Suprapubic skin (tissue), 4 donors: ENCODE measurements at regions not wholly inside any gene's neighbourhood (a gene's known extent, or its start where the extent isn't known, plus 50 kb on each side); places are given as distances from the start of the nearest gene placed in this dataset.
"Not testable (repeated sequence)": the region's sequence is repeated elsewhere in the genome, so short reads cannot be mapped to it uniquely, and the experiment has no call there.

ENCODE experiments used
- DNase-seq, 2 donors: peaks; one replicate each; pipeline ENCODE4 v3.0.0-alpha.2; 2019; ENCODE audit warnings: low spot score in 2 of 2
- H3K27ac ChIP-seq: fragments of 200-600 bp; sonication (generic); one replicate; pipeline ENCODE4 v1.5.1; 2019
- H3K27me3 ChIP-seq: fragments of 200-600 bp; sonication (generic); one replicate; pipeline ENCODE4 v1.5.1; 2019
- H3K36me3 ChIP-seq: fragments of 200-600 bp; sonication (generic); one replicate; pipeline ENCODE4 v1.5.1; 2019
- H3K4me1 ChIP-seq: fragments of 200-600 bp; sonication (generic); one replicate; pipeline ENCODE4 v1.5.1; 2019
- H3K4me3 ChIP-seq: fragments of 200-600 bp; sonication (generic); one replicate; pipeline ENCODE4 v1.5.1; 2019; ENCODE audit warnings: mild to moderate bottlenecking
- H3K9me3 ChIP-seq: fragments of 200-600 bp; sonication (generic); one replicate; pipeline ENCODE4 v1.5.1; 2019
- CTCF ChIP-seq, 2 donors: fragments of 200-600 bp in 1 of 2; fragments of 450-650 bp in 1 of 2; sonication (generic) in 1 of 2; IDR thresholded peaks; one replicate each; pipeline ENCODE4 v1.5.1; 2016 to 2019; ENCODE audit warnings: antibody characterized with exemption in 2 of 2, mild to moderate bottlenecking in 1 of 2, moderate library complexity in 1 of 2
- EP300 ChIP-seq: sonication (generic); formaldehyde crosslinking; IDR thresholded peaks from one replicate; pipeline ENCODE4 v1.6.1; 2017; ENCODE audit warnings: antibody characterized with exemption
- POLR2A ChIP-seq, 2 donors: fragments of 450-650 bp; IDR thresholded peaks; one replicate each; pipeline ENCODE4 v1.6.1; 2017; ENCODE audit warnings: antibody characterized with exemption in 2 of 2, mild to moderate bottlenecking in 2 of 2, moderate library complexity in 2 of 2
- POLR2AphosphoS5 ChIP-seq, 3 donors: sonication (generic); formaldehyde crosslinking; IDR thresholded peaks; one replicate each; pipeline ENCODE4 v1.6.1; 2017; ENCODE audit warnings: antibody characterized with exemption in 3 of 3
- WGBS: methylation state at CpG from one replicate; pipeline ENCODE4 v1.1.5; 2018; 5-methylcytosine and 5-hydroxymethylcytosine counted together

- no peaks in the 10 kb centered on the region for H3K9me3 ChIP-seq
- H3K27ac ChIP-seq = no peak overlapping the region
- no peaks in the 10 kb centered on the region for H3K36me3 ChIP-seq
- DNase-seq = no peak
- TF ChIP-seq EP300 (no peak), POLR2AphosphoS5 (IDR thresholded peaks at IDR 0.05) (no peak), CTCF (IDR thresholded peaks at IDR 0.05) (no peak), POLR2A (IDR thresholded peaks at IDR 0.05) (no peak)
- WGBS = 59% methylated on average over 1 of the region's 1 CpG
- no peaks in the 10 kb centered on the region for H3K27me3 ChIP-seq
- peaks cover 1% of the 10 kb centered on the region for H3K4me1 ChIP-seq
- no peak overlapping the region for H3K4me3 ChIP-seq
These were observed 114.2 kb downstream of the OR2B2 start for GRCh38 chr6:27797960-27798359.

GRCh38 chr6:27796736-27797481 lies 115.3 kb downstream of the OR2B2 start:
- H3K9me3 ChIP-seq, H3K36me3 ChIP-seq, H3K27me3 ChIP-seq, H3K4me3 ChIP-seq, H3K27ac ChIP-seq, DNase-seq: not testable (repeated sequence)
- peaks cover 12% of the 10 kb centered on the region for H3K4me1 ChIP-seq
- WGBS = 80% methylated on average over 8 of the region's 8 CpGs

- DNase-seq = no peak
- TF ChIP-seq CTCF (IDR thresholded peaks at IDR 0.05) = peak; percentile 70 to 78
- TF ChIP-seq POLR2AphosphoS5 (IDR thresholded peaks at IDR 0.05) = no peak
- WGBS = 6% methylated on average over 5 of the region's 5 CpGs
These were observed 116.3 kb downstream of the OR2B2 start for GRCh38 chr6:27795697-27796494.

GRCh38 chr6:27791182-27791943 lies 120.8 kb downstream of the OR2B2 start:
- no peak overlapping the region for H3K27ac ChIP-seq
- 4% methylated on average over 22 of the region's 22 CpGs for WGBS
- H3K27me3 ChIP-seq = peaks cover 3% of the 10 kb centered on the region
- no peaks in the 10 kb centered on the region for H3K9me3 ChIP-seq
- H3K36me3 ChIP-seq = no peaks in the 10 kb centered on the region
- H3K4me3 ChIP-seq = peak overlapping the region; percentile 46
- TF ChIP-seq POLR2AphosphoS5 (IDR thresholded peaks at IDR 0.05) (no peak), CTCF (IDR thresholded peaks at IDR 0.05) (no peak), EP300 (no peak), POLR2A (IDR thresholded peaks at IDR 0.05) (no peak)
- peaks cover 17% of the 10 kb centered on the region for H3K4me1 ChIP-seq
- no peak for DNase-seq

More at GRCh38 chr6:27795697-27796494, 116.3 kb downstream of the OR2B2 start:
- no peaks in the 10 kb centered on the region for H3K36me3 ChIP-seq
- no peaks in the 10 kb centered on the region for H3K9me3 ChIP-seq
- H3K4me3 ChIP-seq = no peak overlapping the region
- no peak overlapping the region for H3K27ac ChIP-seq
- peaks cover 17% of the 10 kb centered on the region for H3K4me1 ChIP-seq
- H3K27me3 ChIP-seq = no peaks in the 10 kb centered on the region

GRCh38 chr6:27788376-27788775 lies 123.8 kb downstream of the OR2B2 start:
- not testable (repeated sequence) for H3K27ac ChIP-seq, H3K4me3 ChIP-seq, DNase-seq, H3K9me3 ChIP-seq, H3K36me3 ChIP-seq
- Histone ChIP-seq H3K4me1 (peaks cover 17% of the 10 kb centered on the region), H3K27me3 (peaks cover 14% of the 10 kb centered on the region)
- 97% methylated on average over 17 of the region's 17 CpGs for WGBS

- no peak overlapping the region for H3K27ac ChIP-seq
- H3K4me1 ChIP-seq = no peaks in the 10 kb centered on the region
- no peak overlapping the region for H3K4me3 ChIP-seq
- H3K36me3 ChIP-seq = no peaks in the 10 kb centered on the region
- H3K27me3 ChIP-seq = peaks cover 14% of the 10 kb centered on the region
- TF ChIP-seq POLR2AphosphoS5 (IDR thresholded peaks at IDR 0.05) (no peak), EP300 (no peak), CTCF (IDR thresholded peaks at IDR 0.05) (no peak)
- no peak for DNase-seq
- H3K9me3 ChIP-seq = no peaks in the 10 kb centered on the region
- 41% methylated on average over 1 of the region's 1 CpG for WGBS
These were observed 126.1 kb downstream of the OR2B2 start for GRCh38 chr6:27786048-27786447.
